ENCODE measurements at regions not wholly inside any gene's neighbourhood (a gene's known extent, or its start where the extent isn't known, plus 50 kb on each side); places are given as distances from the start of the nearest gene placed in this dataset.

DNA sequence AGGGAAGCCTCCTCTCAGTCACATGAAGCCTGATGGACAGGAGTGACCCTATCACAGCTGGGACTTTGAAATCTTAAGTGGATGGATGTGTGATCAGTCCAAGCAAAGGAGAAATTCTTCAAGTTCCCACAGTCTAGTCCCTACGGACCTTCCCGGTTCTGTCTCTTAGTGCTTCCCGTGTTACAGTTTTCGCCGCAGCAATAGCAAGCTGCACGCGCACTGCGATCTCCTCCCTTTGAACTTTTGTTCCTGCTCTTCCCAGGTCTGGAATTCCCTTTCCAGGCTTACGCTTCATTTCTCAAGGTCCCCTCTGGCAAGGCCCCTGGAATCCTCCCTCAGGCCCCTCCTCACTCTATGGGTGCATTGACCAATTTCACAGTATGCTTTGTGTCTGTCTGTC lies 89.2 kb downstream of the VEGFA start:
- TF ChIP-seq POLR2AphosphoS5 (IDR thresholded peaks at IDR 0.05; ENCODE audit: low read depth, low read length) (no peak), TAF1 (IDR thresholded peaks at IDR 0.05; ENCODE audit: borderline replicate concordance, insufficient read depth, low read length) (no peak), SIN3A (IDR thresholded peaks at IDR 0.05; ENCODE audit: borderline replicate concordance, insufficient read depth, low read length) (no peak)

Data from PFSK-1 (cell line).